ENCODE measurements at regions not wholly inside any gene's neighbourhood (a gene's known extent, or its start where the extent isn't known, plus 50 kb on each side); places are given as distances from the start of the nearest gene placed in this dataset.

- 93% methylated on average over 1 of the region's 1 CpG for whole genome bisulfite sequencing
- Histone ChIP-seq H3K9me3 (ENCODE audit: control insufficient read depth in 4 of 4, low read length in 3 of 4) (no peaks in the 10 kb centered on the region), H3K27me3 (ENCODE audit: control insufficient read depth in 4 of 4, insufficient read depth in 4 of 4, low read length in 3 of 4) (no peaks in the 10 kb centered on the region), H3K4me1 (ENCODE audit: control insufficient read depth in 4 of 4, insufficient read depth in 4 of 4, low read length in 3 of 4) (peaks cover 0 to 2% (median 0%) of the 10 kb centered on the region in 4 donors), H3K36me3 (ENCODE audit: control insufficient read depth in 4 of 4, insufficient read depth in 3 of 4, low read depth in 1 of 4, low read length in 3 of 4) (no peaks in the 10 kb centered on the region), H3K9ac (ENCODE audit: low read depth in 1 of 2, low read length in 2 of 2) (no peak overlapping the region), H3K4me3 (ENCODE audit: low read depth in 1 of 3, low read length in 3 of 3) (no peak overlapping the region), H3K27ac (ENCODE audit: low read depth in 1 of 2, low read length in 2 of 2) (no peak overlapping the region)
- no peak for DNase-seq (ENCODE audit: low spot score)
- TF ChIP-seq EGR1 (IDR thresholded peaks at IDR 0.05; ENCODE audit: low read depth in 2 of 2): no peak
- TF ChIP-seq HNF4A (conservative IDR thresholded peaks at IDR 0.05): no peak
- no peak for TF ChIP-seq ZBTB33 (IDR thresholded peaks at IDR 0.05)
- no peak for TF ChIP-seq JUND (IDR thresholded peaks at IDR 0.05)
- TF ChIP-seq, protein P1, sequence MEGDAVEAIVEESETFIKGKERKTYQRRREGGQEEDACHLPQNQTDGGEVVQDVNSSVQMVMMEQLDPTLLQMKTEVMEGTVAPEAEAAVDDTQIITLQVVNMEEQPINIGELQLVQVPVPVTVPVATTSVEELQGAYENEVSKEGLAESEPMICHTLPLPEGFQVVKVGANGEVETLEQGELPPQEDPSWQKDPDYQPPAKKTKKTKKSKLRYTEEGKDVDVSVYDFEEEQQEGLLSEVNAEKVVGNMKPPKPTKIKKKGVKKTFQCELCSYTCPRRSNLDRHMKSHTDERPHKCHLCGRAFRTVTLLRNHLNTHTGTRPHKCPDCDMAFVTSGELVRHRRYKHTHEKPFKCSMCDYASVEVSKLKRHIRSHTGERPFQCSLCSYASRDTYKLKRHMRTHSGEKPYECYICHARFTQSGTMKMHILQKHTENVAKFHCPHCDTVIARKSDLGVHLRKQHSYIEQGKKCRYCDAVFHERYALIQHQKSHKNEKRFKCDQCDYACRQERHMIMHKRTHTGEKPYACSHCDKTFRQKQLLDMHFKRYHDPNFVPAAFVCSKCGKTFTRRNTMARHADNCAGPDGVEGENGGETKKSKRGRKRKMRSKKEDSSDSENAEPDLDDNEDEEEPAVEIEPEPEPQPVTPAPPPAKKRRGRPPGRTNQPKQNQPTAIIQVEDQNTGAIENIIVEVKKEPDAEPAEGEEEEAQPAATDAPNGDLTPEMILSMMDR (IDR thresholded peaks at IDR 0.05; ENCODE audit: low read depth, low read length, missing input control): no peak
- no peak for TF ChIP-seq FOXA1 (IDR thresholded peaks at IDR 0.05)
- no peak for TF ChIP-seq GABPA (IDR thresholded peaks at IDR 0.05 in 1 of 2, conservative IDR thresholded peaks at IDR 0.05 in 1 of 2)
- TF ChIP-seq, protein P2, sequence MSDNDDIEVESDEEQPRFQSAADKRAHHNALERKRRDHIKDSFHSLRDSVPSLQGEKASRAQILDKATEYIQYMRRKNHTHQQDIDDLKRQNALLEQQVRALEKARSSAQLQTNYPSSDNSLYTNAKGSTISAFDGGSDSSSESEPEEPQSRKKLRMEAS (IDR thresholded peaks at IDR 0.05): no peak
- no peak for TF ChIP-seq RXRA (IDR thresholded peaks at IDR 0.05)
- TF ChIP-seq TAF1 (conservative IDR thresholded peaks at IDR 0.05): no peak
- TF ChIP-seq SP1 (IDR thresholded peaks at IDR 0.05): no peak
- no peak for TF ChIP-seq FOXA2 (IDR thresholded peaks at IDR 0.05)
- no peak for TF ChIP-seq YY1 (IDR thresholded peaks at IDR 0.05)
- TF ChIP-seq RAD21 (IDR thresholded peaks at IDR 0.05): no peak
- TF ChIP-seq NR2F2 (IDR thresholded peaks at IDR 0.05): no peak
- TF ChIP-seq HNF4G (IDR thresholded peaks at IDR 0.05): no peak
Measured at GRCh38 chr3:177257006-177257405, 59.7 kb upstream of the TBL1XR1 start.

DNA sequence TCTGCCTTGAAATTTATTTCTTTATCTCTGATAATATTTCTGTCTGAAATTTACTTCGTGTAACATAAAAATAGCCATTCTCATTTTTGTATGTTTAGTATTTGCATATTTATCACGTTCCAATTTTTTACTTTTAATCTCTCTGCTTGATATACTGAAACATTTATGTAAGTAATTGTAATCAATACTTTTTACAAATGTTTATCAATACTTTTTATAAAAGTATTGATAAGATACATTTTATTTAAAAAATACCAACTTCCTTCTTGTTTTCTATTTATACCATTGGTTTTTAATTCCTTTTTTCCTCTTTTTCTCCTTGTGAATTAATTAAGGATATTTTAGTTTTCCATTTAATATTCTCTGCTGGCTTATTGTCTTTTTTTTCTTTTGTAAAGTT, 60.3 kb upstream of the TBL1XR1 start:
- no peaks in the 10 kb centered on the region for H3K9me3 ChIP-seq (ENCODE audit: control insufficient read depth in 4 of 4, low read length in 3 of 4)
- WGBS: 88% methylated on average over 2 of the region's 2 CpGs
- H3K27ac ChIP-seq (ENCODE audit: low read depth in 1 of 2, low read length in 2 of 2): no peak overlapping the region
- no peak for DNase-seq (ENCODE audit: low spot score)
- TF ChIP-seq FOXA1 (IDR thresholded peaks at IDR 0.05) (no peak), SP1 (IDR thresholded peaks at IDR 0.05) (no peak), EGR1 (IDR thresholded peaks at IDR 0.05; ENCODE audit: low read depth in 2 of 2) (no peak), NR2F2 (IDR thresholded peaks at IDR 0.05) (no peak), RAD21 (IDR thresholded peaks at IDR 0.05) (no peak), REST (IDR thresholded peaks at IDR 0.05) (no peak), ATF3 (IDR thresholded peaks at IDR 0.05) (no peak), YY1 (IDR thresholded peaks at IDR 0.05) (no peak), JUND (IDR thresholded peaks at IDR 0.05) (no peak), RXRA (IDR thresholded peaks at IDR 0.05) (no peak), ZBTB33 (IDR thresholded peaks at IDR 0.05) (no peak), HNF4G (IDR thresholded peaks at IDR 0.05) (no peak), FOXA2 (IDR thresholded peaks at IDR 0.05) (no peak), GABPA (IDR thresholded peaks at IDR 0.05 in 1 of 2, conservative IDR thresholded peaks at IDR 0.05 in 1 of 2) (no peak), HNF4A (conservative IDR thresholded peaks at IDR 0.05) (no peak)
- TF ChIP-seq, protein P1 (IDR thresholded peaks at IDR 0.05; ENCODE audit: low read depth, low read length, missing input control): no peak
- TF ChIP-seq, protein P2 (IDR thresholded peaks at IDR 0.05): no peak
- H3K4me1 ChIP-seq (ENCODE audit: control insufficient read depth in 4 of 4, insufficient read depth in 4 of 4, low read length in 3 of 4): peaks cover 0 to 2% (median 0%) of the 10 kb centered on the region in 4 donors
- H3K9ac ChIP-seq (ENCODE audit: low read depth in 1 of 2, low read length in 2 of 2): no peak overlapping the region
- no peak overlapping the region for H3K4me3 ChIP-seq (ENCODE audit: low read depth in 1 of 3, low read length in 3 of 3)
- no peaks in the 10 kb centered on the region for H3K27me3 ChIP-seq (ENCODE audit: control insufficient read depth in 4 of 4, insufficient read depth in 4 of 4, low read length in 3 of 4)
- H3K36me3 ChIP-seq (ENCODE audit: control insufficient read depth in 4 of 4, insufficient read depth in 3 of 4, low read depth in 1 of 4, low read length in 3 of 4): no peaks in the 10 kb centered on the region
